GM12878 (cell line): ENCODE measurements at regions not wholly inside any gene's neighbourhood (a gene's known extent, or its start where the extent isn't known, plus 50 kb on each side); places are given as distances from the start of the nearest gene placed in this dataset.

Experiments
- BCL11A ChIP-seq: IDR thresholded peaks from 2 replicates; pipeline ENCODE4 v1.6.1; 2011; ENCODE audit warnings: low read depth, low read length
- HSF1 ChIP-seq: fragments of 150-350 bp; IDR thresholded peaks from 2 replicates; pipeline ENCODE4 v1.6.1; 2014; ENCODE audit warnings: mild to moderate bottlenecking, low read depth, low read length
- RBBP5 ChIP-seq: fragments of 200-600 bp; sonication (generic); conservative IDR thresholded peaks from 2 replicates; pipeline ENCODE4 v1.6.1; 2016
- SKIL ChIP-seq: fragments of 450-650 bp; IDR thresholded peaks from 2 replicates; pipeline ENCODE4 v1.6.1; 2017; ENCODE audit warnings: mild to moderate bottlenecking, low read depth, inconsistent platforms; ENCODE audit not compliant: poor library complexity, severe bottlenecking
- ZBTB40 ChIP-seq: fragments of 450-650 bp; IDR thresholded peaks from 2 replicates; pipeline ENCODE4 v1.6.1; 2016; ENCODE audit warnings: mild to moderate bottlenecking, moderate library complexity, borderline replicate concordance
- ZNF217 ChIP-seq: fragments of 450-650 bp; IDR thresholded peaks from 2 replicates; pipeline ENCODE4 v1.6.1; 2017; ENCODE audit warnings: antibody characterized with exemption, mild to moderate bottlenecking
- ZNF384 ChIP-seq: IDR thresholded peaks from 2 replicates; pipeline ENCODE4 v1.6.1; 2012; ENCODE audit warnings: low read depth, mild to moderate bottlenecking, low read length, improper control_type of control experiment, borderline replicate concordance

- TF ChIP-seq ZNF217, result no peak
- TF ChIP-seq HSF1, result no peak
- TF ChIP-seq ZNF384, result no peak
- TF ChIP-seq ZBTB40, result no peak
- no peak for TF ChIP-seq RBBP5
- no peak for TF ChIP-seq SKIL
- TF ChIP-seq BCL11A, result no peak
Observed at GRCh38 chr3:53949541-53949940, 57.9 kb upstream of the SELENOK start (continued).
